ENCODE measurements at regions not wholly inside any gene's neighbourhood (a gene's known extent, or its start where the extent isn't known, plus 50 kb on each side); places are given as distances from the start of the nearest gene placed in this dataset.
"Not testable (repeated sequence)": the region's sequence is repeated elsewhere in the genome, so short reads cannot be mapped to it uniquely, and the experiment has no call there.

DNA sequence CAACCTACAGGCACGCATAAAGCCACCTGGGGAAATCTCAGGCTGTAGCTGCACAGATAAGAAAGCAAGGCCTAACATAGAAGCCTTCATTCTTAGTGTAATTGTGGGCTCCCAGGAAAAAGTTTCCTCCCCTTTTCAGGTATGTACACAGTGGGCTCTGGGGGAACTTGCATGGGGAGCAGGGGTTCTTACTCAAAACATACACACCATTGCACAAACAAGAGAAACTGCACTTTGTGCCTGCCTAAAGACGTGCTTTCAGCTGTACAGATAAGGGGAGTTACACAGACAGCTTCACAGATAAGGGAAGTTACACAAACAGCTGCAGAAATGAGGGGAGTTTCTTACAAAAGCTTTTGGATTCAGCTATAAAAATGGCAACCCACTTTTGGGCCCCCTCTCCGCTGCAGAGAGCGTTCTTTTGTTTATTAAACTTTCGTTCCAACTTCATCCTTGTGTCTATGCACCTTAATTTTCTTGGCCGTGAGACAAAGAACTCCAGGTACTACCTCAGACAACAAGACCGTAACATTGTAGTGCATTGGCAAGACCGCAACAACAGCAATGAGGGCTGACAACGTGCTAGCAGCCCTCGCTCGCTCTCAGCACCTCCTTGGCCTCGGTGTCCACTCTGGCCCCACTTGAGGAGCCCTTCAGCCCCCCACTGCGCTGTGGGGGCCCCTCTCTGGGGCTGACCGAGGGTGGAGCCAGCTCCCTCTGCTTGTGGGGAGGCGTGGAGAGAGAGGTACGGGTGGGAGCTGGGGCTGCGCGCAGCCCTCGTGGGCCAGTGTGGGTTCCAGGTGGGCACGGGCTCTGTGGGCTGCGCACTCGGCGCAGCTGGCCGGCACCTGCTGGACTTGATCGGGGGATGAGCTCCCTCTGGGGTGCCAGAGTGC lies 317.5 kb downstream of the RAPGEF2 start:
- no peak overlapping the region for H3K27ac ChIP-seq
- TF ChIP-seq, protein P1, sequence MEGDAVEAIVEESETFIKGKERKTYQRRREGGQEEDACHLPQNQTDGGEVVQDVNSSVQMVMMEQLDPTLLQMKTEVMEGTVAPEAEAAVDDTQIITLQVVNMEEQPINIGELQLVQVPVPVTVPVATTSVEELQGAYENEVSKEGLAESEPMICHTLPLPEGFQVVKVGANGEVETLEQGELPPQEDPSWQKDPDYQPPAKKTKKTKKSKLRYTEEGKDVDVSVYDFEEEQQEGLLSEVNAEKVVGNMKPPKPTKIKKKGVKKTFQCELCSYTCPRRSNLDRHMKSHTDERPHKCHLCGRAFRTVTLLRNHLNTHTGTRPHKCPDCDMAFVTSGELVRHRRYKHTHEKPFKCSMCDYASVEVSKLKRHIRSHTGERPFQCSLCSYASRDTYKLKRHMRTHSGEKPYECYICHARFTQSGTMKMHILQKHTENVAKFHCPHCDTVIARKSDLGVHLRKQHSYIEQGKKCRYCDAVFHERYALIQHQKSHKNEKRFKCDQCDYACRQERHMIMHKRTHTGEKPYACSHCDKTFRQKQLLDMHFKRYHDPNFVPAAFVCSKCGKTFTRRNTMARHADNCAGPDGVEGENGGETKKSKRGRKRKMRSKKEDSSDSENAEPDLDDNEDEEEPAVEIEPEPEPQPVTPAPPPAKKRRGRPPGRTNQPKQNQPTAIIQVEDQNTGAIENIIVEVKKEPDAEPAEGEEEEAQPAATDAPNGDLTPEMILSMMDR (IDR thresholded peaks at IDR 0.05): no peak
- no peak for TF ChIP-seq ZFX (IDR thresholded peaks at IDR 0.05; ENCODE audit: borderline replicate concordance)

DNA sequence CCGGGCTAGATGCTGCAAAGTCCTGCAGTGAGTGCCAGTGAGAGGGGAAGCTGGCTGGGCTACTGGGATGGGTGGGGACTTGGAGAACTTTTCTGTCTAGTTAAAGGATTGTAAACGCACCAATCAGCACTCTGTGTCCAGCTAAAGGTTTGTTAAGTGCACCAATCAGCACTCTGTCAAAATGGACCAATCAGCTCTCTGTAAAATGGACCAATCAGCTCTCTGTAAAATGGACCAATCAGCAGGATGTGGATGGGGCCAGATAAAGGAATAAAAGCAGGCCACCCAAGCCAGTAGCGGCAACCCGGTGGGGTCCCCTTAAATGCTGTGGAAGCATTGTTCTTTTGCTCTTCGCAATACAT lies 318.2 kb downstream of the RAPGEF2 start:
- H3K27ac ChIP-seq: not testable (repeated sequence)

DNA sequence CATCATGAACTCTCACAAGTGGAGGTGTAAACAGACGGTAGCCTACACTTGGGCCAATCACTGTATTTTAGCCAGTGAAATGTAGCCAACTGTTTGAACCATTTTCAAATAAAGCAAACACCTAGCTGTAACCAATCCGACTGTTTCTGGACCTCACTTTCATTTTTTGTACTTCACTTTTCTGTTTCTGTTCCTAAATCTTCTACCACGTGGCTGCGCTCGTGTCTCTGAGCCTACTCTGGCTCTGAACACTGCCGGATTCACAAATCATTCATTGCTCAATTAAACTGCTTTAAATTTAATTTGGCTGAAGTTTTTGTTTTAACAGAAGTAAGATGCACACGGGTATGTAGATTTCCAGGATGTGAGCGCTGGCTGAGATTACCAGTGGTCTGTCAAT lies 319.1 kb downstream of the RAPGEF2 start:
- no peak for TF ChIP-seq ZFX (IDR thresholded peaks at IDR 0.05; ENCODE audit: borderline replicate concordance)
- TF ChIP-seq, protein P1 (IDR thresholded peaks at IDR 0.05): no peak
- no peak overlapping the region for H3K27ac ChIP-seq

- no peak overlapping the region for H3K27ac ChIP-seq
- TF ChIP-seq, protein P1 (IDR thresholded peaks at IDR 0.05): no peak
These were observed 319.7 kb downstream of the RAPGEF2 start for GRCh38 chr4:159422626-159423025.

GRCh38 chr4:159425737-159426305 lies 322.9 kb downstream of the RAPGEF2 start:
- no peak for TF ChIP-seq ZFX (IDR thresholded peaks at IDR 0.05; ENCODE audit: borderline replicate concordance)
- TF ChIP-seq, protein P1 (IDR thresholded peaks at IDR 0.05): no peak

GRCh38 chr4:159428293-159428692 lies 325.4 kb downstream of the RAPGEF2 start:
- TF ChIP-seq ZFX (IDR thresholded peaks at IDR 0.05; ENCODE audit: borderline replicate concordance): no peak
- TF ChIP-seq, protein P1 (IDR thresholded peaks at IDR 0.05): no peak
- H3K27ac ChIP-seq: no peak overlapping the region

More at GRCh38 chr4:159425737-159426305, 322.9 kb downstream of the RAPGEF2 start:
- no peak overlapping the region for H3K27ac ChIP-seq

DNA sequence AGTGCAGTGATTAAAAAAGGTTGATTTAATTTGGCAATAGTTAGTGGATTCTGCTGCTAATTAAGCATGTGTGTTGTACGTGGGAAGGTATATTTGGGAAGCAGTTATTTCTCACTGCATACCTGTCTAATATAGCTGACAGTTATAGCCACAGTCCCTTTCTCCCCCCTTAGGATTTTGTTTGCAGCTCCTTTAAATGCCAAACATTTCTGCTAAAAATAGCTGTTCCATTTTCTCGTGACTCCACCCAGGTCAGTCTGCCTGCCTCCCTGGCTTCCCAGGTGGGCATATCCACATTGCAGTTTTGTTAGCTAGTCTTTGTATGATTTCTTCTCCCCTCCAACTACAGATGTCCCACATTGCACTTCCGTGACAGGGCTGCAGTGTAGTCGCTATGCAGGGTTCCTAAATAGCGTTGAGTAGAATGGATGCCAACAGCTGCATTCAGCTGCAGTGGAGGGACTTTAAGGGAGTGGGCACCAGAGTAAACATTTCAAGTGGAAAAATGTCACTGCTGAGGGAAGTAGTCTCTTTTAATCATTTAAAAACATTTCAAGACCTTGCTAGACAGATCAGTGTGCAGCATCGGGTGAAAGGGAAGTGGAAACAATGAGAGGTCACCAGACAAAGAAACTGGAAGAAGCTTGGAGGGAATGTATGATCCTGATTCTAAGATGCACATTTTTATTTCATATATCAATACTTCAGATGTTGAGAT lies 326.3 kb downstream of the RAPGEF2 start:
- H3K27ac ChIP-seq: no peak overlapping the region
- TF ChIP-seq, protein P1 (IDR thresholded peaks at IDR 0.05): no peak
- no peak for TF ChIP-seq ZFX (IDR thresholded peaks at IDR 0.05; ENCODE audit: borderline replicate concordance)

All from 22Rv1 (cell line).